BLaER1 treated with 17β-estradiol and CSF1 and Interleukin-3, amounts not matched to agents 10 nM and 100 nM (cell line): ENCODE measurements at regions not wholly inside any gene's neighbourhood (a gene's known extent, or its start where the extent isn't known, plus 50 kb on each side); places are given as distances from the start of the nearest gene placed in this dataset.

Experiments
- H3K27ac ChIP-seq, 11 experiments: shearing (Covaris generic); formaldehyde crosslinking; 2 replicates each; pipeline ENCODE4 v1.8.1; 2022
- H3K27me3 ChIP-seq, 11 experiments: shearing (Covaris generic); formaldehyde crosslinking; 2 replicates each; pipeline ENCODE4 v1.8.1; 2022
- H3K36me3 ChIP-seq, 11 experiments: shearing (Covaris generic); formaldehyde crosslinking; 2 replicates each; pipeline ENCODE4 v1.8.1; 2022
- H3K4me1 ChIP-seq, 10 experiments: shearing (Covaris generic); formaldehyde crosslinking; 2 replicates each; pipeline ENCODE4 v1.8.1; 2022
- H3K4me2 ChIP-seq, 11 experiments: shearing (Covaris generic); formaldehyde crosslinking; 2 replicates each; pipeline ENCODE4 v1.8.1; 2022
- H3K4me3 ChIP-seq, 10 experiments: shearing (Covaris generic); formaldehyde crosslinking; 2 replicates each; pipeline ENCODE4 v1.8.1; 2022
- H3K9ac ChIP-seq, 11 experiments: shearing (Covaris generic); formaldehyde crosslinking; 2 replicates each; pipeline ENCODE4 v1.8.1; 2022
- H3K9me3 ChIP-seq, 11 experiments: shearing (Covaris generic); formaldehyde crosslinking; replicated peaks in 1 of 11; 2 replicates each; pipeline ENCODE4 v1.8.1; 2022
- H4K20me1 ChIP-seq, 11 experiments: shearing (Covaris generic); formaldehyde crosslinking; 2 replicates each; pipeline ENCODE4 v1.8.1; 2022
- Cebpa-rat ChIP-seq, 11 experiments: shearing (Covaris generic); IDR thresholded peaks; 2 replicates each; pipeline ENCODE4 v1.8.1; 2022

- no peak for TF ChIP-seq Cebpa-rat (IDR thresholded peaks at IDR 0.05)
- H3K4me1 ChIP-seq, result no peaks in the 10 kb centered on the region
- no peak overlapping the region for H3K4me3 ChIP-seq
- H3K36me3 ChIP-seq, result no peaks in the 10 kb centered on the region
- no peaks in the 10 kb centered on the region for H3K27me3 ChIP-seq
- no peak overlapping the region for H3K4me2 ChIP-seq
- H3K9ac ChIP-seq, result no peak overlapping the region
- no peak overlapping the region for H3K27ac ChIP-seq
- no peaks in the 10 kb centered on the region for H3K9me3 ChIP-seq
- no peaks in the 10 kb centered on the region for H4K20me1 ChIP-seq
These were observed 352.5 kb upstream of the PITX2 start for GRCh38 chr4:110975338-110975737.

- Histone ChIP-seq H3K27ac (no peak overlapping the region), H3K4me1 (no peaks in the 10 kb centered on the region), H3K9ac (no peak overlapping the region), H3K4me3 (no peak overlapping the region), H4K20me1 (no peaks in the 10 kb centered on the region), H3K27me3 (no peaks in the 10 kb centered on the region), H3K9me3 (no peaks in the 10 kb centered on the region), H3K36me3 (no peaks in the 10 kb centered on the region), H3K4me2 (no peak overlapping the region)
- TF ChIP-seq Cebpa-rat (IDR thresholded peaks at IDR 0.05), result no peak
These were observed 354.7 kb upstream of the PITX2 start for GRCh38 chr4:110977554-110977953.

- Histone ChIP-seq H3K27me3 (no peaks in the 10 kb centered on the region), H3K4me2 (no peak overlapping the region), H3K4me1 (no peaks in the 10 kb centered on the region), H3K9me3 (no peaks in the 10 kb centered on the region), H3K36me3 (no peaks in the 10 kb centered on the region), H3K9ac (no peak overlapping the region), H3K4me3 (no peak overlapping the region), H4K20me1 (no peaks in the 10 kb centered on the region), H3K27ac (no peak overlapping the region)
- TF ChIP-seq Cebpa-rat (IDR thresholded peaks at IDR 0.05), result no peak
These were observed 355.9 kb upstream of the PITX2 start for GRCh38 chr4:110978761-110979160.

- no peak for TF ChIP-seq Cebpa-rat (IDR thresholded peaks at IDR 0.05)
- Histone ChIP-seq H3K36me3 (no peaks in the 10 kb centered on the region), H3K9me3 (no peaks in the 10 kb centered on the region), H4K20me1 (no peaks in the 10 kb centered on the region), H3K4me3 (no peak overlapping the region), H3K9ac (no peak overlapping the region), H3K4me1 (no peaks in the 10 kb centered on the region), H3K27ac (no peak overlapping the region), H3K4me2 (no peak overlapping the region), H3K27me3 (no peaks in the 10 kb centered on the region)
These were observed 359.6 kb upstream of the PITX2 start for GRCh38 chr4:110982486-110982885.

GRCh38 chr4:110988722-110989121 lies 365.8 kb upstream of the PITX2 start:
- no peak overlapping the region for H3K9ac ChIP-seq
- H3K36me3 ChIP-seq, result no peaks in the 10 kb centered on the region
- no peak overlapping the region for H3K27ac ChIP-seq
- no peaks in the 10 kb centered on the region for H3K9me3 ChIP-seq
- no peak overlapping the region for H3K4me2 ChIP-seq
- no peaks in the 10 kb centered on the region for H3K4me1 ChIP-seq
- H3K27me3 ChIP-seq, result no peaks in the 10 kb centered on the region
- H3K4me3 ChIP-seq, result no peak overlapping the region
- TF ChIP-seq Cebpa-rat (IDR thresholded peaks at IDR 0.05), result no peak
- no peaks in the 10 kb centered on the region for H4K20me1 ChIP-seq

GRCh38 chr4:110989125-110989524 lies 366.2 kb upstream of the PITX2 start:
- H3K36me3 ChIP-seq, result no peaks in the 10 kb centered on the region
- no peaks in the 10 kb centered on the region for H3K27me3 ChIP-seq
- no peak overlapping the region for H3K9ac ChIP-seq
- H3K4me1 ChIP-seq, result no peaks in the 10 kb centered on the region
- H3K4me3 ChIP-seq, result no peak overlapping the region
- no peaks in the 10 kb centered on the region for H4K20me1 ChIP-seq
- H3K9me3 ChIP-seq, result no peaks in the 10 kb centered on the region
- no peak overlapping the region for H3K27ac ChIP-seq
- TF ChIP-seq Cebpa-rat (IDR thresholded peaks at IDR 0.05), result no peak
- H3K4me2 ChIP-seq, result no peak overlapping the region

GRCh38 chr4:110994781-110995180 lies 371.9 kb upstream of the PITX2 start:
- H3K27ac ChIP-seq, result no peak overlapping the region
- no peak overlapping the region for H3K4me2 ChIP-seq
- H4K20me1 ChIP-seq, result no peaks in the 10 kb centered on the region
- no peak overlapping the region for H3K9ac ChIP-seq
- no peak overlapping the region for H3K4me3 ChIP-seq
- no peaks in the 10 kb centered on the region for H3K9me3 ChIP-seq
- TF ChIP-seq Cebpa-rat (IDR thresholded peaks at IDR 0.05), result no peak
- H3K36me3 ChIP-seq, result no peaks in the 10 kb centered on the region
- no peaks in the 10 kb centered on the region for H3K4me1 ChIP-seq
- no peaks in the 10 kb centered on the region for H3K27me3 ChIP-seq

GRCh38 chr4:110998320-110998719 lies 375.4 kb upstream of the PITX2 start:
- Histone ChIP-seq H3K9me3 (no peaks in the 10 kb centered on the region), H3K4me3 (no peak overlapping the region), H3K4me2 (no peak overlapping the region), H3K36me3 (no peaks in the 10 kb centered on the region), H3K4me1 (no peaks in the 10 kb centered on the region), H3K9ac (no peak overlapping the region), H3K27me3 (no peaks in the 10 kb centered on the region), H3K27ac (no peak overlapping the region), H4K20me1 (no peaks in the 10 kb centered on the region)
- TF ChIP-seq Cebpa-rat (IDR thresholded peaks at IDR 0.05), result no peak

GRCh38 chr4:111011458-111011857 lies 388.6 kb upstream of the PITX2 start:
- Histone ChIP-seq H3K4me2 (no peak overlapping the region), H3K27me3 (no peaks in the 10 kb centered on the region), H3K4me1 (no peaks in the 10 kb centered on the region), H3K4me3 (no peak overlapping the region), H4K20me1 (no peaks in the 10 kb centered on the region), H3K9me3 (no peaks in the 10 kb centered on the region), H3K9ac (no peak overlapping the region), H3K36me3 (no peaks in the 10 kb centered on the region), H3K27ac (no peak overlapping the region)
- TF ChIP-seq Cebpa-rat (IDR thresholded peaks at IDR 0.05), result no peak

GRCh38 chr4:111013846-111014245 lies 391.0 kb upstream of the PITX2 start:
- TF ChIP-seq Cebpa-rat (IDR thresholded peaks at IDR 0.05), result no peak
- no peaks in the 10 kb centered on the region for H4K20me1 ChIP-seq
- no peak overlapping the region for H3K4me3 ChIP-seq
- no peak overlapping the region for H3K27ac ChIP-seq
- no peaks in the 10 kb centered on the region for H3K27me3 ChIP-seq
- no peaks in the 10 kb centered on the region for H3K9me3 ChIP-seq
- H3K4me1 ChIP-seq, result no peaks in the 10 kb centered on the region
- H3K4me2 ChIP-seq, result no peak overlapping the region
- no peaks in the 10 kb centered on the region for H3K36me3 ChIP-seq
- no peak overlapping the region for H3K9ac ChIP-seq

- Histone ChIP-seq H4K20me1 (no peaks in the 10 kb centered on the region), H3K9me3 (no peaks in the 10 kb centered on the region), H3K9ac (no peak overlapping the region), H3K4me3 (no peak overlapping the region), H3K4me2 (no peak overlapping the region), H3K4me1 (no peaks in the 10 kb centered on the region), H3K27ac (no peak overlapping the region), H3K36me3 (no peaks in the 10 kb centered on the region), H3K27me3 (no peaks in the 10 kb centered on the region)
- no peak for TF ChIP-seq Cebpa-rat (IDR thresholded peaks at IDR 0.05)
These were observed 391.7 kb upstream of the PITX2 start for GRCh38 chr4:111014537-111014936.
